Activated CD4-positive, alpha-beta T cell treated with anti-CD3 and anti-CD28 coated beads, Interleukin-2, amount 50 U/mL, for 24 hours (primary cell): ENCODE measurements at regions not wholly inside any gene's neighbourhood (a gene's known extent, or its start where the extent isn't known, plus 50 kb on each side); places are given as distances from the start of the nearest gene placed in this dataset.
A peak's percentile ranks its signal among the peaks of the same experiment; 100 is the strongest.
"Not testable (repeated sequence)": the region's sequence is repeated elsewhere in the genome, so short reads cannot be mapped to it uniquely, and the experiment has no call there.

Source experiments
- DNase-seq, 2 donors: peaks; one replicate each; pipeline ENCODE4 v3.0.0-alpha.2; 2020; ENCODE audit warnings: low read depth in 1 of 2, low spot score in 1 of 2

DNA sequence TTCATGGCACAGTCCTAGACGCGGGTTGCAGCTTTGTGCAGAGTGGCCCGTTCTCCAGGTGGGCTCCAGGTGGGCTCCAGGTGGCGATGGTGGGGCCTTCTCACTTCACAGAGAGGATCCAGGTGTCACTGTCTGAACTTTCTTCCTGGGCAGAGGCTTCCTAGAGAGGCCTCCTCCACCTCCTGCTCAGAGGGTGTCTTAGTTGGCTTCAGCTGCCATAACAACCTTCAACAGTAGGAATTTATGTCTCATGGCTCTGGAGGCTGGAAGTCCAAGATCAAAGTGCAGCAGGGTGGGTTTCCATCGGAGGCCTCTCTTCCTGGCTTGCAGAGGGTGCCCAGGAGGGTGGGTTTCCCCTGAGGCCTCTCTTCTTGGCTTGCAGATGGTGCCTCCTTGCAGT is 125.1 kb downstream of the GLRX3 start:
- no peak for DNase-seq

DNA sequence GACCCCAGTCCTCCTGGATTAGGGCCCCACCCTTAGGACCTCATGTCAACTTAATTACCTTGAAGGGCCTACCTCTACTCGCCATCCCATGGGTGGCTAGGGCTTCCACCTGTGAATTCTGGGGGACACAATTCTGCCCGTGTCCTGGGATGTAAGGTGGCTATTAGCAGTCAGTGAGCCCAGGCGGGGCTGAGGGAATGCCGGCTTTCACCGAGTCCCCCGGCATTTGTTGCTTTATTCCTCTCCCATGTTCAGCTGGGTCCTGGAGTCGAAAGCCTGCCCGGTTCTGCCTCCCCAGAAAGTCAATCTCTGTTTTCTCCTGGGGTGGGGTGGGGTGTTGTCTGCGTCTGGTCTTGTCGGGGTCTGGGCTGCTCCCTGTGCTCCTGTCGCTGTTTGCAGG is 125.6 kb downstream of the GLRX3 start:
- no peak for DNase-seq

DNA sequence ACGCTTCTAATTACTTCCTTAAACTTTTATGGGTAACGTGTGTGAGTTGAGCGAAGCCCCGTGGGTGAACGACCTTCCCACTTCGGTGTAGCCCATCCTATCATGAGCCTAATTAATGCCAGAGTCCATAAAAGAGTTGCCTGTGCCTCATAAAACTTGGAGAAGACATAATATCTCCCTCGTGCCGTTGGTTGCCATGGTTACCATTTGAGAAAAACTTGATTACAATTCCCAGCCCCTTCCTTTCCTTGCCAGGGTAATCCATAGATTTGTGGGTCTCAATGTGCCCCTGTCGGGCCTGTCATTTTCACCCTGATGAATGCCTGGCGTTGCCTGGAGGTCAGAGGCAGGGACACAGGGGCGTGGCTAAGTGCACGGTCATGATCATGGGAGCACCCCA is 127.1 kb downstream of the GLRX3 start:
- DNase-seq: no peak

DNA sequence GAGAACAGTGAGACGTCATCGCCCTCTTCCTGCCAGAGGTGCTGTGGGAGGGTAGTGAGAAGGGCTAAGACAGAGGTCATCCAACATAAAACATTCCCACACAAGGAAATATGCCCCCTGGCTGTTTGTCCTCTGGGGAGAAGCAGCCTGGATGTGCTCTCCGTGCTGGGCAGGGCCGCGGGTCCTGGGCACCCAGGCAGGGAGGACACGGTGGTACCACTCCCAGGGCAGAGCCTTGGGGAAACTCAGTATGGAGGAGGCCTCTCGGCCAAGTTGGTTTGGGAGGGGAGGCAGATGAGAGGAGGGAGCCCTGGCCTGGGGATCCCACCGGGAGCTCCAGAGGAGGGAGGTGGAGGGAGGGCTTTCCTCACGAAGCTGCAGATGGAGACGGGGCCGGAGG is 129.4 kb downstream of the GLRX3 start:
- DNase-seq: no peak

DNA sequence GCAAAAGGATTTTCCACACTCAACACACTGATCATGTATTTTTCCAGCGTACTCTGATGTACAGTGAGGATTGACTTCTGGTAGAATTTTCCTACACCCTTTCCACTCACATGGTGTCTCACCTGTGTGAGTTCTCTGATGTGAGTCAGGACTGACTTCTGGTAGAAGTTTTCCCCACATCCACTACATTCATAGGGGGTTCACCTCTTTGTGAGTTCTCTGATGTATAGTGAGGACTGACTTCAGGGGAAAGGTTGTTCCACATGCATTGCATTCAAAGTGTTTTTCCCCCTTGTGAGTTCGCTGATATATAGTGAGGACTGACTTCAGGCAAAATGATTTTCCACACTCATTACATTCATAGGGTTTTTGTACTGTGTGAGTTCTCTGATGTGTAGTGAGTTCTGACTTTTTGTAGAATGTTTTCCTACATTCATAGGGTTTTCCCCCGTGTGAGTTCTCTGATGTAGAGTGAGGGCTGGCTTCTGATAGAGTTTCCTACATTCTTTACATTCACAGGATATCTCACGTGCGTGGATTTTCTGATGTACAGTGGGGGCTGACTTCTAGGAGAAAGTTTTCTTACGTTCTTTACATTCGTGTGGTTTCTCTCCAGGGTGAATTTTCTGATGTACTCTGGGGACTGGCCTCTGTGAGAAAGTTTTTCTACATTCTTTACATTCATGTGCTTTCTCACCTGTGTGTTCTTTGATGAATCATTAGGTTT is 146.5 kb downstream of the GLRX3 start:
- no peak for DNase-seq

DNA sequence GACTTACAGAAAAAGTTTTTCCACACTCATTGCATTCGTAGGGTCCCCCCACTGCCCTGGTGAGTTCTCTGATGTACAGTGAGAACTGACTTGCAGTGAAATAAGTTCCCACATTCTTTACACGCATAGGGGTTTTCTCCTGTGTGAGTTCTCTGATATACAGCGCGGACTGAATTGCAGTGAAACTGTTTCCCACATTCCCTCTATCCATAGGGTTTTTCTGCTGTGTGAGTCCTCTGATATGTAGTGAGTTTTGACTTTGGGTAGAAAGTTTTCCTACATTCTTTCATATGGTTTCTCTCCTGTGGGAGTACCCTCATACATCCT is 147.0 kb downstream of the GLRX3 start:
- DNase-seq: no peak

DNA sequence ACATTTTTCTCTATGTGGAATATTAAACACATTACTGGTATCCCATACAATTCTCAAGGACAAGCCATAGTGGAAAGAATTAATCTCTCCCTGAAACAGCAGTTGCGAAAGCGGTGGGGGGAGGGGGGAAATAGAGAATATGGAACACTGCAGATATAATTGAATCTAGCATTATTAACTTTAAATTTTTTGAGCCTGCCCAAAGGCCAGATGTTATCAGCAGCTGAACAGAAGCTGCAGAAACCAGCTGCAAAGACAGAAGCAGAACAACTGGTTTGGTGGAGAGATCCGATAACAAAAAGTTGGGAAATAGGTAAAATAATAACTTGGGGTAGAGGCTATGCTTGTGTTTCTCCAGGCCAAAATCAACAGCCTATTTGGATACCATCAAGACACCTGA is 159.6 kb downstream of the GLRX3 start:
- DNase-seq: not testable (repeated sequence)

DNA sequence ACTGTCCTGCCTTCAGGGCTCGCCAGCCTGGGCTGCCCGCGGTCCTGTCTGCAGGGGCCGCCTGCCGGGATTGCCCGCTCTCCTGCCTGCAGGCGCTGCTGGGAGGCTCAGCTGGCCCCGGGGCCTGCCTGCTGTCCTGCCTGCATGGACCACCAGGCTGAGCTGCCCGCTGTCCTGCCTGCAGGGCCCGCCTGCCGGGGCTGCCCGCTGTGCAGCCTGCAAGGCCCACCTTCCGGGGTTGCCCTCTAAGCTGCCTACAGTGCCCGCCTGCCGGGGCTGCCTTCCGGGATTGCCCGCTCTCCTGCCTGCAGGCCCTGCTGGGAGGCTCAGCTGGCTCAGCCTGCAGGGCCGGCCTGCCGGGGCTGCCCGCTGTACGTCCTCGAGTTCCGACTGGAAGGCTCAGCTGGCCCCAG is 164.4 kb downstream of the GLRX3 start:
- peak in 1 of 2 donors; percentile 51 for DNase-seq

DNA sequence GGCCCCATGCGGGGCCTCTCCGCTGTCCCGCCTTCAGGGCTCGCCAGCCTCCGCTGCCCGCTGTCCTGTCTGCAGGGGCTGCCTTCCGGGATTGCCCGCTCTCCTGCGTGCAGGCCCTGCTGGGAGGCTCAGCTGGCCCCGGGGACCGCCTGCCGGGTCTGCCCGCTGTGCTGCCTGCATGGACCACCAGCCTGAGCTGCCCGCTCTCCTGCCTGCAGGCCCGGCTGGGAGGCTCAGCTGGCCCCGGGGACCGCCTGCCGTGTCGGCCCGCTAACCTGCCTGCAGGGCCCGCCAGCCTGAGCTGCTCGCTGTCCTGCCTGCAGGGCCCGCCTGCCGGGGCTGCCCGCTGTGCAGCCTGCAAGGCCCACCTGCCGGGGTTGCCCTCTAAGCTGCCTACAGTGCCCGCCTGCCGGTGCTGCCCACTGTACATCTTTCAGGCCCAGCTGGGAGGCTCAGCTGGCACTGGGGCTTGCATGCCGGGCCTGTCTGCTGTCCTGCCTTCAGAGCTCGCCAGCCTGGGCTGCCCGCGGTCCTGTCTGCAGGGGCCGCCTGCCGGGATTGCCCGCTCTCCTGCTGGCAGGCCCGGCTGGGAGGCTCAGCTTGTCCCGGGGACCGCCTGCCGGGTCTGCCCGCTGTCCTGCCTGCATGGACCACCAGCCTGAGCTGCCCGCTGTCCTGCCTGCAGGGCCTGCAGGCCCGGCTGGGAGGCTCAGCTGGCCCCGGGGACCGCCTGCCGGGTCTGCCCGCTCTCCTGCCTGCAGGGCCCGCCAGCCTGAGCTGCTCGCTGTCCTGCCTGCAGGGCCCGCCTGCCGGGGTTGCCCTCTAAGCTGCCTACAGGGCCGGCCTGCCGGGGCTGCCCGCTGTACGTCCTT is 165.1 kb downstream of the GLRX3 start:
- peak; percentile 38 to 61 for DNase-seq

DNA sequence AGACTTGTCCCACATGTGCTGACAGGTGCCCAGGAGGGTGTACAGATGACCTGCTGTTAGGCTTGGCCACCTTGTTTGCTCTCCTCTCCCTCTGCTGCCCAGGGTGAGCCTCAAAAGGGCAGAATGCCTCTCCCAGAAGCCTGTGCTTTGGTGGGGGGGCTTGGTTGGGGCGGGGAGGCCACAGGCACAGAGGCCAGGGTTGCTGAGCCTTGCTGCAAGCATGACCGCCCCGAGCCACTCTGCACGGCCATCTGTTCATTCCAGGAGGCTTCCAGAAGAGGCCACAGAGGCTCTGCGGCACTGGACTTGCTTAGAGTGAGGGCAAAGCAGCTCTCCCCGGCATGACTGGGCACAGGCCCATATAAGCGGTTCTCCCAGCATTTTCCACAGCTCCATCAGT is 190.8 kb downstream of the GLRX3 start:
- no peak for DNase-seq

DNA sequence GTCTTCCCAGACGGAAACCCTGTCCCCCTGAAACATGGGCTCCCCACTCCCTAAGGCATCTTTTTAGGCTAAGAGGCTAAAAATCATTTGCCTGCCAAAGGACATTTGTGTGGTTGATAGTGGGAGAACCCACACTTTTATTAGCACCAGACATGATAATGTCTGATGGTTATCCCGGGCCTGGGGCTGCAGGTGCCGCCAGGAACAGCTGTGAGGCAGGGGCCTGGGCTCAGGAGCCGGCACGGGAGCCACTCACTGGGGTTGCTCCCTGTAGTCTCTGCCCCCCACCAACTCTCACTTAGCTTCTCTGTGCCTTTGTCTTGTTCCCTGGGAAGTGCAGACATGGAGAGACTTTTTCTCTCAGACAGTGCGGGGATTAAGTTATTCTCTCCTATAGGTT is 193.6 kb downstream of the GLRX3 start:
- DNase-seq: no peak

DNA sequence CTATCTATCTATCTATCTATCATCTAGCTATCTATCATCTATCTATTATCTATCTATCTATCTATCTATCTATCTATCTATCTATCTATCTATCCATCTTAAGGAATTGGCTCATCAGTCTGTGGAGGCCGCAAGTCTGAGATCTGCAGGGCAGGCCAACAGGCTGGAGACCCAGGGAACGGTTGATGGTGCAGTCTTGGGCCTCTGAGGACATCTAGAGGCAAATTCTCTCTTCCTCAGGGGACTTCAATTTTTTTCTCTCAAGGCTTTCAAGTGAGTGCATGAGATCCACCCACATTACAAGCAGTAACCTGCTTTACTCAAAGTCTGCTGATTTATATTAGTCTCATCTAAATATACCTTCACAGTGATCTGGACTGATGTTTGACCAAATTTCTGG is 197.0 kb downstream of the GLRX3 start:
- DNase-seq: no peak

DNA sequence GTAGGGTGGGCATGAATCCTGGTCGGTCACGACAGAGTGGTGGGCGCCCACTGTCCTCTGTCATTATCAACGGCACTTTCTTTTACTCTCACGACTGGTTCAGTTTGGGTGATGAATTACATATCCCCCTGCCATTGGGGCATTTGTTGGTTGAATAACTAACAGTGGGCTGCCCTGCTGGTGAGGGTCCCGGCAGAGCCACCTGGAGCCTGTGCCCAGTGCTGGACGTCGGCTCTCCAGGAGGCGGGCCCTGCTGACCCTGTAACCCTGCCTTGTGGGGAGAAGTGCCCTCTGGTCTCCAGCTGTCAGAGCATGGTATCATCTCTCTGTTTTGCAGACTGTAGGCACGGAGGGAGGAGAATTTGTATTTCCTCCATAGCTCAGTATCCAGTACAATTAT is 199.1 kb downstream of the GLRX3 start:
- no peak for DNase-seq

DNA sequence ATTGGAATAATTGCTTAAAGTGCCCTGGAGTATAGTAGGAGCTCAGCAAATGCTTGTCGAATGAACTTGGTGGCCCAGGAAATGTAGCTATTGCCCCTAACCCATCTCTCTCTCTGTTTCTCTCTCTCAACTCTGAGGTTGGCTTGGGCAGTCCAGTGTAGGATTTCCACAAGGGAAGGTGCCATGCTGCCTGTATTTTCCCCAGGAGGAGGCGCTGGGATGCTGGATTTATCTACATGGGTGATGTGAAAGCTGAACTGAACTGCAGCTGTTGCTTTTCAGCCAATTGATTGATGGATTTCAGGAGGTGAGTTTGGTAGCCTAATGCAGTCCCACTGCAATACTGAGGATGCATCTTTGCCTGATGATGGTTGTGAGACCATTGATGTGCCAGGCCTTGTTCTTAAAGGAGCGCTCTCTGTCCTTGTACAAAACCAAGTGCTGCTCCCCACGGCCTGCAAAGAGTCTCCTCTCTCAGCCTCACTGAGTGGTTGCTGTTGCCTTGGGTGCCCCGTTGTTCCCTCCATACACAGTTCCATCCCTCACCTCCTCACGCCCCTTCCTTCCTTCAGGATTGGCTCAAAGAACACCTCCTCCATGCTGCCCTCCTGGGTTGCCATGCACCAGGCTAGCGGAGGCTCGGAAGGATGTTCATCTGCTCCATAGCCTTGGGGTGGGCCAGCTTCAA is 200.6 kb downstream of the GLRX3 start:
- DNase-seq: no peak

DNA sequence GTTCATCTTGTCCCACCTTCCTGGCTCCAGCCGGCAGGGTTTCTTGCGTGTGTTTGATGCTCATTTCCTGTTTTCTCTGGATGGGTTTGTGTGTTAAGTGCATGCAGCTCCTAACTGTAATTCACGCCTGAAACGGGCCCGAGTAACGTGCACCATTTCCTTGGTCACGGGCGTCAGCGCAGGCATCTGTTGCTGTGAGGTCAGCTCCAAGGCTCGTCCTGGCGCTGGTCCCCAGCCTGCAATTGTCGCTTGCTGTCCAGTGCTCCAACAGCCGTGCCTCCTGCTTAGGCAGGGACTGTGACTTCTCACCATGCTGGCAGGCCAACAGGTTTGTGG is 201.1 kb downstream of the GLRX3 start:
- DNase-seq: no peak

DNA sequence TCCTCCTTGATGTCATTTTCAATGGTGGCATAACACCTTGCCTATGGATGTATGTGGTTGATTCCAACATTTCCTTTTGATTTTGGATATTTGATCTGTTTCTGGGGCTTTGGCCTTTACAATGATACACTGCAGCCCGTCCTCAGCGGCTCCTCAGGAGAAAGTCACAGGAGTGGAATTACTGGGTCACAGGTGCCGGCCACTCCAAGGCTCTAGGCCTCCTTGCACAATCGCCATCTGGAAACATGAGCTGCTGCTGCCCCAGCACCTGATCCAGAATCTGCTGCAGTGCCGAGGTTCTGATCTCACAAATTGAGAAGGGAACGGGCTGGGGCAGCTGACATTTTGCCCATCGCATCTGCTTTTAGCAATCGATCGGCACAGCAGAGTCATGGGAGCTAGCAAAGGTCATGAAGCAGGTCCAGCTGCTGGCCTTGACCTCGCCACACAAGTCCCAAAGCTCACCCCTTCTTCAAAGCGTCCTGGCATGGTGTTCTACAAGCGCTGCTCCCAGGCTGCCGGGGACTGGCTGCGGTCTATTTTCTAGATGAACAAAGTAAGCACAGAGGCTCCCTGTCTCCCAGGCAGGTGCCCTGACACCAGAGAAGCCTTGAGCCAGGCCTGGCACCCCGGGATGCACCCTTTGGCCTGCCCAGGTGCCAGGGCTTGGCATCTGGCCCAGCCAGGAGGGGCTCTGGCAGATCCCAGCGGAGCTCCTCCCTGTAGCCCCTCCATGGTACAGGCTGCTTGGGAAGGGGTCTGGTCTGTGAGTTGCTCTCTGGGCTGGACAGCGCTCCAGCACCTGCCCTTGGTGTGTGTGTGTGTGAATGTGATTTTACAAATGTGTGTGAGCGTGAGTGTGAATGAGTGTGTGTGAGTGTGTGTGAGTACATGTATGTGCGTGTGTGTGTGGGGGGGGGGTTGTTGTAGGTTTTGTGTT is 201.8 kb downstream of the GLRX3 start:
- no peak for DNase-seq

DNA sequence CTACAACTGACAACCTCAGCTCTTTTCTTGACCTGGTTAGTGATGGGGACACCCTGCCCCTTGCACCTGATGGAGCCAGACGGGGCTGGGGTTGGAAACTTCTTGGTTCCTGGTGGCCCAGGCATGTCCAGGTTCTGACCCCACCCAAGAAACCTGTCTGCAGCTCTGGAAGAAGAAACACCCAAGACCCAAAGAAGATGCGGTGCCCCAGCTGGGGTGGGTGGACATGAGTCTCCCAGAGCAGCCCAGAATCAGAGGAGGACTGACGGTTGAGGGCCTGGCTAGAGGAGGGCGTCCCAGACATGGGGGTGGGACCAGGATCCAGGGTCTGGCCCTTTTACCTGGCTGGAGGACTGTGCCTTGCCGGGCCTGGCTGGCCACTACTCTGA is 202.4 kb downstream of the GLRX3 start:
- DNase-seq: no peak

DNA sequence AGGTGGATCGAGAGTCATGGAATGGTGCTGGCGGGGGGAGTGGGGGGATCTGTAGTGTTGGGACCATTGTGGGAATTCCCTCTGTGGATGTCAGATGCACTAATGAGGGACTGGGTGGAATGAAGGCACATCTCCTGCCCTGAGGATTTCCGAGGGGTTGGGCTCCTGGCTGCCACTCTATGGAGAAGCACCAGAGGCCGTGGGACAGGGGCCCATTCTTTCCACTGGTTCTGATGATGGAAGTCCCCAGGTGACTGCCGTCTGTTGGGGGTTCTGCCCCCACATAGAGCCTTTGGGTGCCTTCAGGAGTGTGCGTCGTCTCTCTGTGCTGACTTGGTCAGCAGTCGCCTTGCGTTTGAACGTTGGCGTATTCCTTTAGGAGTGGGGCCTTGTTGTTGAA is 202.9 kb downstream of the GLRX3 start:
- no peak for DNase-seq

DNA sequence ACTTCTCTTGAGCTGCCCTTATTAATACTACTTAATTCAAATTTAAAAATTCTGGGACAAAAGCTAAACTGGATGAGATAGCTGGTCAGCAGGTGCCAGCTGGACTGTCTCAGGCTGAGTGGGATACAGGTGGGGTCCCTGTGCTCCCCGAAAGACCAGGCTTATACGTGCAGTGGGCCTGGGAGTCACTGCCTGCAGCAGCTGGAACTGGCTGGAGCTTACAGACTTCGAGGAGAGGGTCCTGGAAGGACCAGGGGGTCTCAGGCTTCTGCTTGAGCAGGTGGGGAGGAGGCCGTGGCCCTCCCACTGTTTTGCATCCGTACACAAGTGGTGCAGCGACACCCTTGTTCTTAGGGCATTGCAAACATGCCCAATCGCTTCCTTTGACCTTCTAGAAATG is 203.7 kb downstream of the GLRX3 start:
- no peak for DNase-seq

DNA sequence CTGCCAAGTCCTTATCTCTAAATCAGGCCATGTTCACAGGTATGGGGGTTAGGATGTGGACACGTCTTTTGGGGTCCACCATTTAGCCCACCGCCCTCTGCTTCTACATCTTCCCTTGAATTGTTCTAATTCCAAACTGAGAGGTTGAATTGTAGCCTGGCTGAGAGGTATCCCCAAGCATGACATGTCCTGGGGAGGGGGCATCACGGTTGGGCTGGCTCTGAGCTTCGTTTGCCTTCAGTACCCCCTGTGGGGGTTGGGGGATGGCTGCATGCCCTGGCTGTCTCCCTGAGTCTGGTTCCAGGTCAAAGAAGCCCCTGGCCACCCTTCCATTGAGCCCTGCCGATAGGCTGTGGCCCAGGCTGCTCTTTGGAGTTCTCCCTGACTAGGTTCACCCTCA is 204.6 kb downstream of the GLRX3 start:
- no peak for DNase-seq

DNA sequence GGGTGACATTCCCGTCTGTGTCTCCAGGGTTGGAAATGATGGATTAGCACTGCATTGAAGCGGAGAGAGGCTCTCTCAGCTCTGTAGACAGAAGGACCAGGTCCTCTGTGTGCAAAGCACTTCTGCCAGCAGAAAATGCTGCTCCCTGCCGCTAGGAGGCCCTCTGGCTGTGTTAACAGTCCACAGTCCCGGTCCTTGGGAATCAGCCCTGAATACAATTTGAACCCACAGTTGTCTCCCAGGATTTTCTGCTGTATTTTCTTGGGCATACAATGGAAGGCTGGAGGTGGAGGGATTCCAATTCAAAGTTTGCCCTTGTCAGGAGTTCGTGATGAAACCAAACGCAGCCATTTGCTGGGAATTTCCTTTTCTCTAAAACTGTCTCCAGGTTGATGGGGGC is 205.2 kb downstream of the GLRX3 start:
- no peak for DNase-seq
